NCI-H2081 treated with DMSO at 0.1 percent for 48 hours (cell line): ENCODE measurements at regions not wholly inside any gene's neighbourhood (a gene's known extent, or its start where the extent isn't known, plus 50 kb on each side); places are given as distances from the start of the nearest gene placed in this dataset.

Experiments
- DNase-seq: peaks from one replicate; lab custom pipeline; 2025; lab: John Stamatoyannopoulos, UW

DNA sequence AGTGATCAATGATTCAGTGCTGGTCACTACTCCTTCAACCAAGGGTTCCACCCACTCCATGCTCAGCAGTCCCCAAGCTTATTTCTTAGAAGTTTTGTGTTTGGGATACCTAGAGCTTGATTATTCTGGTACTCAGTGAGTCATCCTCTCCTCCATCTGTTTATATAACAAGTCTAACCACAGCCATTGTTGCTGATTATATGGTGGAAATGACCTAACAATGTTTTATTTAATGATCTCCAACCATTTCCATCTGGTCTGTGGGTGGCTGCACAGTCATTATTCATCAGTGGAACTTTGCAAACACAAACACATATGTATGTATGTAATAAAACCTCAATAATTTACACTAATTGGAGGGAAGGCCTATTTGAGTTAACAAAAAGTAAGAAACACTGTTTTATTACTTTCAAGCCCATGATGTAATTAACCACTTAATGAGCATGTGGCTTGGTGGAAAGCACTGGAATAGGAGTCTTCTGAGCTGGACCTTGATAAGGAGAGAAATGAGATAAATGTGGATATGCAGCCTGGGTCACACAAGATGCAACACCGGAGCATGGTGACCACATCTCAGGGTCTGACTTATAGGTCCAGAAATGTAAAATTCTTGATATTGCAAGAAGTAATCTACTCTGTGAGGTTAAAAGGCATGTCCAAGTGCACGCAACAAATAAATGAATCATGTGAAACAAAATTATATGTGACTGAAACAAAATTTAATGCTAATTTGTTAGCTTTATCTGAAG lies 99.0 kb upstream of the WLS start:
- DNase-seq, result no peak

DNA sequence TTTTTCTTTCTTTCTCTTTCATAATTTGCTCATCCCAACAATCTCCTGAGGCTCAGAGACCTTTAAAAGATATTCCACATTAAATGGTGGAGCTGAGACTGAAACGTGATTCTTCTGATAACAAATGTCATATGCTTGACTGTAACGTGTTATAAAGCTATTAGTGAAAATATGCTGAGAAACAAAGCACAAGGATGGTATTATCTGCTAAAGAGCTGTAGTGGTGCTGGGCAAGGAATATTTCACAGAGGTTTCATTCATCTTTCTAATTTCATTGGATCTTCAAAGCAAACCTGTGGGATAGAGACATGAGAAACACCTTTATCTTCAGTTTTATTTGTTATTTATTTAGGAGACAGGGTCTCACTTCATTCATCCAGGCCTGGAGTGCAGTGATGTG lies 98.1 kb upstream of the WLS start:
- no peak for DNase-seq

DNA sequence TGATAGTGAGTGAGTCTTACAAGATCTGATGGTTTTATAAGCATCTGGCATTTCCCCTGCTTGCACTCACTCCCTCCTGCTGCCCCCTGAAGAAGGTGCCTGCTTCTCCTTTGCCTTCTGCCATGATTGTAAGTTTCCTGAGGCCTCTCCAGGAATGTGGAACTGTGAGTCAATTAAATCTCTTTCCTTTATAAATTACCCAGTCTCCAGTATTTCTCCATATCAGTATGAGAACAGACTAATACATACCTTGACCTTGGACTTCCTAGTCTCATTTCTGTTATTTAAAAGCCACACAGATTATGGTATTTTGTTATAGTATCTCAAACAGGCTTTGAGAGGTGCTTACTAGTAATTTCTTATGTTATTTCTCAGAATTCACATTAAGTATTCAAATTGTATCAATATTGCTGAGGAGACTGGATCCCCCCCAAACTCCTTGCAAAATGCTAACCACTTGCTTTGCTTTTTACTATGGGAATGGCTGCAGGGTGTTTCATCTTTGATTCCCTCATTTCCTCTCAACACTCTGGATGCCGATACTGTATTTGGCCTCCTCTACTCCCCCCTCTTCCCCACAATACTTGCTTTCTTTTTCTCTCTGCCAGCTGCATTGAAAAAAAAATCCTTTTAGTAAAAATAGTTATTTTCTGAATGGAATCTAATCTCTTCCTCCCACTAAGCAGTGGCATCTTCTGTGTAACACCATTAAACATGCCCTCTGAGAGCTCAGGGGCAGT lies 96.9 kb upstream of the WLS start:
- no peak for DNase-seq

DNA sequence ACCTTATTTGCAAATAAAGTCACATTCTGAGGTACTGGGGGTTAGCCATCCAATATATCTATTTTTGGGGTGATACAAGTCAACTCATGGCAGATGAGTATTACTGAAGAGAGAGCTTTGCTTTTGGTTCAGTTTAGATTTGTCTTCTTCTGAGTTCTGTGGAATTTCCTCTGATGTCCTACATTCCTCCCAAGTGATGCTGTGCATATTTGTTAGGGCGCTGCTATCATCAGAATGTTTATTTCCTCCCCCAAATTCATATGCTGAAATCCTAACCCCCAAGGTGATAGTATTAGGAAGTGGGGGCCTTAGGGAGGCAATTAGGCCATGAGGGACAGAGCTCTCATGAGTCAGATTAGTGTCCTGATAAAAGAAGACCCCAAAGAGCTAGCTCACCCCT lies 96.2 kb upstream of the WLS start:
- no peak for DNase-seq

DNA sequence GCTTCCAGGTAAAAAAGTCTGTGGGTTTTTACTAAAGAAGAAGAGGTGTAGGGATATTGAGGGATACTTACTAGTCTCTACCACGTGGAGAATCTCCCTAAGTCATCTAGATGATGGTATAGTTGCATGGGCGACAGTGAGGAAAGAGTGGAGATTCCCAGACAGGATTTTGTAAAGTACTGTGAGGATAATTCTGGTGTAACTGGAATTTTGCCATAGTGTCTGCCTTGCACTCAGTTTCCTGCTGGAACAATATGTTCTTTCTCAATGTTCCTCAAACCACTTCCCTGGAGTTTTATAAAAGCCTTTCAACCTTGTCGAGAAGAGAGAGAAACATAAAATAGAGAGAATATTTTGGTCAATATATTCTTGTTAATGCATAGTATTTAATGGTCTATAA lies 95.1 kb upstream of the WLS start:
- DNase-seq, result no peak

DNA sequence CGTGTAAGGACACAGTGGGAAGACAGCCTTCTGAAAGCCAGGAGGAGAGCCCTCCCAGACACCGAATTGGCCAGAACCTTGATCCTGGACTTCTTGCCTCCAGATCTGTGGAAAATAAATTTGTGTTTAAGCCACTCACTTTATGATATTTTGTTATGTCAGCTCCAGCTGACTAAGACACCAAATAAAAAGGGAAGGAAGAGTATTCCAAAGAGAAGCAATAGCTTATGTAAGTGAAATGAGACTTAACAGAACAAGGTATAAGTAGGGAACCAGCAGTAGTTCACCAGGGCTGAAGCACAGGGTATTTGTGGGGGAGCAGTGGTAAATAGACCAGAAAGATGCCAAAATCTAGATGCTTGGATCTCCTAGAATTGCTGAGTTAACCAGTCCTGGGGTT lies 94.2 kb upstream of the WLS start:
- DNase-seq, result no peak

DNA sequence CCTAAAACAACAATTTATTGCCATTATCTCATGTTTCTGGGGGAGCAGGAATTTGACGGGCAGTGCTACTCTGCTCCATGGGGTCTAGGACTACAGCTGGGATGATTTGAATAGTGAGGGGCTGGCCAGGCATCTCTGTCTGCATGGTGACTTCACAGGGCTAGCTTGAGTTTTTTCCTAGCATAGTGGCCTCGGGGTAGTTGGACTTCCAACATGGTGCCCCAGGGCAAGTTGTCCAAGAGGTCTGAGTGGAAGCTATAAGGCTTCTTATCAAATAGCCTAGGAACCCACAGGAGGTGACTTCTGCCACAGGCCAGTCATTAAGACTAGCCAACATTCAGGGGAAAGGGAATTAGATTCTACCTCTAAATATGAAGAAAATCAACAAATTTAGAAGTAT lies 92.0 kb upstream of the WLS start:
- no peak for DNase-seq

DNA sequence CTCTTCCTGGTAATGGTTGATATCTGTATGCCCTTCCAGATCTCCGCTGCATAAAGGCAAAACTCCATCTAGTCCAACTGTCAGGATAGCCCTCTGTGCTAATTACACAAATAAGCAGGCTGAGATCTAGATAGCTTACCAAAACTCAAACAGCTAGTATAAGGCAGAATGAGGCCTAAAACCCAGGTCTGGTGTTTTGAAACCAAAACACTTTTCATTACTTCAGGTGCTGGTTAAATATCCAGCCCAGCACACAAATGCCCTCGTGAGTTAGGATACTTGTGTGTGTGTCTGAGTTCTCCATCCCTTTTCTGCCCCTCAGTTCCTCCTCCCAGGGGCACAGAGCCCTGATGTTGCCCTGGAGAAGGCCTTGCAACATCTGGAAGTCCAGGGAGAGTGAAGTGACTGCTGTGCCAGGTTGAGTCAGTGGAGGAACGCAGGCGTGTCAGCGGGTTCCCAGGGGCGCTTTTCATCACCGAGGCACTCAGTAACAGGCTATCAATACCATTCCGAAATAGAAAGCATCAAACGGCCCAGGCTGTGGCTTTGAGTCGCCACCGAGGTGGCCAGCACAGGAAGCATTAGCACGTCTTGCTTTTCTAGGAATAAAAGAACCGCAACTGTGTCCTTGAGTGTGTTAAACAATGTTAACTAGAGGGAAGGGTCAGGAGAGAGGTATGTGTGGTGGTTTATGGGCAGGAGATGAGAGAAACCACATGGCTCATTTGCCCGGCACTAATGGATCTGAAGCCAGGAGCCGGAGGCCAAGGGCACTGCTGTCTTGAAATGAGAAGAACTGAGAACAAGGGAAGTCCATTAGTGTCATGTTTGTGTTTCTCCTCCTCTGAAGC lies 90.7 kb upstream of the WLS start:
- DNase-seq, result no peak

DNA sequence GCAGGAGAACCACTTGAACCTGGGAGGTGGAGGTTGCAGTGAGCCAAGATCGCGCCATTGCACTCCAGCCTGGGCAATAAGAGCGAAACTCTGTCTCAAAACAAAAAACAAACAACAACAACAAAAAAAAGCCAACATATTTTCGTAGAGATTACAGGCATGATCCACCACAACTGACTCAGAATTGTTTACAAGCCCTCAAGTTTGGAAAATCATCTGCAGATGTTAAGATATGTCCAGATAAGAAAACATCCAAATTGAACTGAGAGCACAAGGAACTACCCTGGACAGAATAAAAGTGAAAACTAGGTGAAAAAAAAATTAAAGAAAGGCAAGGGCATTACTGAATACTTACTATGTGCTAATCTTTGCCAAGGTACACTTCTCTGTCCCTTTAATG lies 89.8 kb upstream of the WLS start:
- DNase-seq, result no peak

DNA sequence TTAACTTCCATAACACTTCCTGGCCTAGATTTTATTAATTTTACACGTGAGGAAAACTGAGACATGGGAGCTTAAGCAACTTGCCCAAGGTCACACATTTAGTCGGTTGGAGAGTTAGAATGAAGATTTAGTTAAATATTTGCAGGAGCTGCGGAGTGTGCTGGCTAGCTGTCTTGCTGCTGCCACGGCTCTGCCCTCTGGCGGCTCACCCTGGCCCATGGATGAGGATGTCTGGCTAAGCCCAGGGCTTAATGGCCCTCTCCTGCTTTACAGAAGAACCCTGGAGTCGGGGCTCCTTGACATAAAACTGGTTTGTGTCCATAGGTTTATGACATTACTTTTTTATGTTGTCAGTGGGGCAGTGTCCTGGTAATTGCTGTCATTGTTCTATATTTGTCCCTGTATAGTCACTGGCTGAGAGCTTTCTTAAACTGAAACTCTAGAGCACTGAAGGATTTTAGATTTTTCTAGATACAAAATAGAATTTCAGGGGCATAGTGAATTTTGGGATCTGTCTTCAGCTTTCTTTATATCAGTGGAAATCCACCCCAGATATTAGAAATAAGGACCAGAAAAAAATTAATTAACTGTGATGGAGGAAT lies 88.9 kb upstream of the WLS start:
- DNase-seq, result no peak

DNA sequence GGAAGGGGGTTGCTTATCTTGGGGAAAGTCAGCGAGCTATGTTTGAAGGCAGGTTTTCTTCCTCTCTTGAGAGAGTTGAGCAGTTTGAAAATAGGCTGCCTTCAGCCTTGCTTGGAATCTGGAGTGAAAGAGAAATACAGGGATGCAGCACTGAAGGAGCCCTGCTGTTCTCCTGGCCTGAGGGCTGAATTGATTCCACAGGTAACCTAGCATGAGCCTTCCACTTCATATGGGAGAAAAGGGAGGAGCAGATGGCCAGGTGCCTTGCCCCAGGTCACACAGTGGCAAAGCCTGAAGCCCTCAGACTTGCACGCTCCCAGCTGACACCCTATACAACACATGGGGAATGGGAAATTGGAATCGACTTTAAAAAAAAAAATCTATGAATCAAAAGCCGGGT lies 88.0 kb upstream of the WLS start:
- DNase-seq, result no peak

DNA sequence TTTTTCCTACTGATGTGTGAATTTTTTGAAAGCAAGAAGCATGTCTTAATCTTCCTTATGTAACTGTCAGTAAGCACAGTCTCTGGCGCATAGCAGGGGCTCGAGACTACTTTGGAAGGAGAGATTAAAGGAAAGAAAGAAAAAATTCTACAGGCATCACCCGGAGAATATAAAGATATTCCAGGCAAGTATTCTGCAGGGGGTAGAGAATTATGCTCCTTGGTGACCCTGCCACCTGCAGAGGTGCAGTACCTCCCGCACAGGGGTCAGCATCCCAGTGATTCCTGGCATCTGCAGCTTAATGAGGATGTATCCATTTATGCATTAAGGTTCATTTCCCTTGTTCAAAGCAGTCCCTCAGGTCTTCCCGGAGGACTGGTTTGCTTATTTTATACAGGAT lies 87.6 kb upstream of the WLS start:
- DNase-seq, result no peak

DNA sequence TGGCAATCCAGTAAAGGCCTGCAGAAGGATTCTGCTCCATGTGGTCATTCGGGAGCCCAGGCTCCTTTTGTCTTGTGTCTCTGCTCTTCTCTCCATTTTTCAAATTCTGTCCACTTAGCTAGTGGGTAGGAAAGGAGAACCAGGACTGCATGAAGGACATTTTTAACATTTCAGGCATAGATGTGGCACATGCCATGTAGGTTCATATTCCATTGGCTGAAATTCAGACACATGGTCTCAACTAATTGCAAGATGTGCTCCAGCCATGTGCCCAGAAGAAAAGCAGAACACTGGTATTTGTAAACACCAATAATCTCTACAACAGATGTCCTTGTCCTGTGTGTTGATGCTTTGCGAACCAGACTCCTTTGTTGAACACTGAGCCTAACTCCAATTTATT lies 85.2 kb upstream of the WLS start:
- DNase-seq, result no peak

DNA sequence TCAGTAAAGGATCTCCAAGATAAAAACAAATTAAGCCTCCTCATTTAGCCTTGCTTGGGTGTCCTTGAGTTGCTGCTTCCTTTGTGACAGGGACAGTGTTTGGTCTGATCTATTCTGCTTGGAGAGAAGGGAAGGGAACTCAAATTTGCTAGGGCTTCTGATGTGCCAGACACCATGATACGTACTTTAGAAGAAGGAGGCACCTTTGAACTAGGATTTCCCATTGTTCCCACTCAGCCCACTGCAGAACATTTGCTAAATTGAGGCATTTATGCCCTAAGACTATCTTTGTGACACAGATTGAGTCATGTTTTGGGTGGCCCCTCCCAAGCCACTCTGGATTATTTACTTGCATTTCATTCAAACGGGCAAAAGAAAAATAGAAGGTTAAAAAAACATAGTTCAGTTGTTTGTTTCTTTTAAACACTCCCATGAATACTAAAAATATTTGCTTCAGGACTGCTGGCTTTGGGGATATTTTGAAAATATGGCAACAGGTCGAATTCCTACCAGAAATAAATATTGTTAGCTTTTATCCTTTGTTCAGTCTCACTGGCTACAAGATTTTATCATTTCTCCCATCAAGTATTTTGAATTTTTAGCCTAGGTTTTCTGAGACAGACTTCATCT lies 81.9 kb upstream of the WLS start:
- no peak for DNase-seq

DNA sequence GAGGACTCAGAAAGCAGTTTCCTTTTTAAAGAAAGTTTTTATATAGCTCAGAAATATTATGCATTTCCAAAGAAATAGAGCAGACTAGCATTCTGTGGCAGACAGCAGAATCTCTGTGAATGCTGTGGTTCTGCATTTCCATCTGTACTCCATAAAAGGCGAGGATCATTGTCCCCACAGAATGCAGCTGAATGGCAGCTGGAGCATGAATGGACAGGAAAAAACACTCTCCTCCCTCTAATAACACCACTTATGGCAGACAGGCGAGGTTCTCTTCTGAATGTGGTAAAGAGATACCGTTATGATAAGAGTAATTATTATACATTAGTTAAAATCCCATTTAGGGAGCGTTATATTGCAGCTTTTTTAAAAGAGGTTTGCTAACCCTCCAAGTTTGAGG lies 81.4 kb upstream of the WLS start:
- peak; percentile 76 for DNase-seq

DNA sequence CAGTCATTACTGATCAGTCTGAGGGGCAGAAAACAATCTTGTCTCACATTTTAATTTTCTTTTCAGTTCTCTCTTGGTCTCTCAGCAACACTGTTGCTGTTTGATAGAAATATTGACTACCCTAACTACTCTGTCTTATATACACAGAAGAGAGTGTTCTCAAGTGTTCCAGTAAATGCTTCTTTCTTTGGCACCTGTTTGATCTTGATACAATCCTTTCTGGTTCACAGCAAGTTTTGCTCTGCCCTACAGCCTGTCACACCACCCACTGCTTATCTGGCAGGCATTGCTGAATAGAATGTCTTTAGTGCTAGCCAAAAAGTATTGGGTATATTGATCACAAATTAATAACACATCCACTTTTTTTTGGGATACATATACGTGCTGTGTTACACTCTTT lies 75.7 kb upstream of the WLS start:
- no peak for DNase-seq

DNA sequence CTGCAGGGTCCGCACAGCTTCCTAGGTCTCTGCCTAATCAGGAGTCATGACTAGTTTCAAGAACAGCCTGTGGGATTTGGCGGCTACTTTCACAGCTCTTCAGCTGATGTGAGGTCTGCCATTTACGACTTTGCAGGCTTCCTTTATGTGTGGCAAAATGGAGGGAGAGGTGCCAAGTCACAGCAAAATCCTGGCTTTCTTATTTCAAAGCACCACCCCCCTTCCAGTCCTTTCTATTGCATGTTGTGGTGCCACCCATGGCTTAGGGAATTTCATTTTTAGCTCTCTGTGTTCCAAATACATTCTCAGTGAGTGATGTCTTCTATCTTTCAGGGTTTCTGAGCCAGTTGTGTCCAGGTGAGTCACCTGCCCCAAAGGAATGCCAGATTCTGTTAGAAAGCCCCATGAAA lies 75.1 kb upstream of the WLS start:
- DNase-seq, result no peak

DNA sequence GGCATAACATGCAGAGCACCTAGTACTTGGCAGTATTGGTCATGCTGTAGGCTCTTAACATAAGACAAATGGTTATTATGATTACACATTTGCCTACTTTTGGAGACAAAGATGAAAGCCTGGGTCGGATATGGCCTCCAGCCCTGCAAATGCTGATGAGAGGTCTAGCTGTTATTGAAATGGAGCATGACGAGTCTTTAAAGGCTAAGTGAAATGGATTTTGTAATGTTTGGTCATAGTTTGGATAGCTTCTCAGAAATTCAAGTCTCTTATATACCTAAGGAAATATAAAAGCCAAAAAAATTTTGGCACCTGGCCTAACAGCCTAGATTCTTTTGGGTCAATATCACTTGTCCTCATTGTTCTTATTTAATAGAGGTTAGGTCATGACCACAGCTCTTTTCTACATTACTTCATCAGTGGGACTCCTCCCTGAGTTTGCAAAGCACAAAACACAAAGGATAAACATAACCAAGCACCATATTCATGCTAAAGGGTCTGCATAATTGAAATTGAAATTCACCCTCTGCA lies 69.2 kb upstream of the WLS start:
- no peak for DNase-seq

DNA sequence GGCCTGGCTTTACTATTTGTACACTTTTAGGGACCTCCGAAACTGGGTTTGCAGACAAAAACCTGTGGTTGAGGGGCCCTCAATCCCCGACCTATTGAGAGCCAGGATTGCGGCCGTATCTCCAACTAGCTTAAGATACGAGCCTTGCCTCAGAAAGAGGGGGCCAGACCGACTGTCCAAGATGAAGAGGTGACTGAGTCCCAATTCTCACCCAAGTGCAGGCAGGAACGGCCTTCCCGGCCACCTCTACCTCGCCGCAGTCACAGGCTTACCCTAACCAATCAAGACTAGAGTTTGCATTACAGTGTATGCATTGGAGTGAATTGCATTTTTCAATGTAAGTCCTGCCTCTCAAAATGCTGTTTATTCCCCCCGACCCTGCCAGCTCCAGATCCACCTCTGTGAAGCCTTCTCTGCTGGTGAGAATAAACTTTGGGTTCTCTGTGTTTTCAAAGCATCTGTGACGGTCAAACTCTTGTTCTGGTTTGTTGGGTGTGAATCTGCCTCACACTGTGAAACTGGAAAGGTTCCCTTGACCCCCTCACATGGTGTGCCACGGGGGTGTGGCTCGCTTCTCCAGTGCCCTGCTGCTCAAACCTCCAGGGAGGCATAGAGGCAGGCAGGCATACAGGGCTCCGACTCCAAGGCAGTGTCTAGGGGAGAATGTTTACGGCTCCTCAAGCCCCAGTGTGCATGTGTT lies 62.2 kb upstream of the WLS start:
- DNase-seq, result no peak

DNA sequence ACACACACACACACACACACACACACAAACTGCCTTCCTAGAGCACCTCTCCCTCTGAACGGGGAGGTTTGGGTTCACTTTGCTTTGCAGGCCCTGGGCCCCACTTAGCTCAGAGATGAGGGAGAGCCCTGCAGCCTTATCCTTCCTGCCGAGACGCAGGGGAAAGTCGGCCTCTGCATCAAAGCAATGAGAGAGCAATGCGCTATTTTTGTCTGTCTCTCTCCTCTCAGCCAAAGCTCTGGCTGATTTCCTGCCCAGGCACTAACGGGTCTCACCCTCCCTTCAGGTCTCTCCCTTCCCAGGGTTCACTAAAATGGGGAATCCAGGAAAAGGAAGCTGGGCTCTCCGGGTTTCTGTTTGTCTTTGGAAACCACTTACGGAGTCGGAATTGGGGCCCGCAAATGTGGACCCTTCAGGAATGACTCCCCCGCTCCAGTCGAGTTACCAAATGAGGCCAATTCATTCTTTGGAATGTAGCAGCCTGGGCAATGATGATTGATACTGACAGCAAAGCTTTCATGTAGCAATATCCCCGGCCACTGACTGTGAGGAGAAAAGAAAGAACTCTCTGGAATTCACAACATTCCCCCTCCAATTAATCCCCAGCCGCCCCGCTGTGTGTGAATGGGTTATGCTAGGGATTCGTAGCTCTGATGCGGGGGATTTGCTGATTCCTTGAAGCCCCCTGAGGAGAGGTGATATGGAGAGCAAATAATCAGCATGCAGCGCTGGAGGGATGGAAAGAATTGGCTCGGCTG lies 61.5 kb upstream of the WLS start:
- DNase-seq, result no peak
